Fibroblast of skin of left quadriceps (primary cell): ENCODE measurements at regions not wholly inside any gene's neighbourhood (a gene's known extent, or its start where the extent isn't known, plus 50 kb on each side); places are given as distances from the start of the nearest gene placed in this dataset.

Experiments used
- DNase-seq, 2 experiments: peaks; one replicate each; pipeline ENCODE4 v3.0.0-alpha.2; 2013; ENCODE audit warnings: low read depth in 2 of 2

- no peak for DNase-seq
These were observed 656.6 kb downstream of the GALR1 start for GRCh38 chr18:77906103-77906892.

GRCh38 chr18:77910347-77910746, 660.7 kb downstream of the GALR1 start:
- no peak for DNase-seq

- DNase-seq = no peak
These were observed 662.4 kb downstream of the GALR1 start for GRCh38 chr18:77911971-77912605.

GRCh38 chr18:77918730-77919129, 669.1 kb downstream of the GALR1 start:
- DNase-seq = no peak

- no peak for DNase-seq
These were observed 670.3 kb downstream of the GALR1 start for GRCh38 chr18:77919923-77920322.

GRCh38 chr18:77935342-77935741, 685.7 kb downstream of the GALR1 start:
- DNase-seq = no peak

- no peak for DNase-seq
These were observed 690.9 kb downstream of the GALR1 start for GRCh38 chr18:77940566-77940965.

- DNase-seq = no peak
These were observed 694.9 kb downstream of the GALR1 start for GRCh38 chr18:77944533-77944932.

GRCh38 chr18:77948567-77948966, 698.9 kb downstream of the GALR1 start:
- DNase-seq = no peak

- no peak for DNase-seq
These were observed 699.8 kb downstream of the GALR1 start for GRCh38 chr18:77949355-77949973.

GRCh38 chr18:77959248-77959647, 709.6 kb downstream of the GALR1 start:
- no peak for DNase-seq

- DNase-seq = no peak
These were observed 711.3 kb downstream of the GALR1 start for GRCh38 chr18:77960791-77961410.

- no peak for DNase-seq
These were observed 717.4 kb downstream of the GALR1 start for GRCh38 chr18:77967071-77967470.

GRCh38 chr18:77967791-77968190, 718.1 kb downstream of the GALR1 start:
- no peak for DNase-seq

GRCh38 chr18:77969972-77970371, 720.3 kb downstream of the GALR1 start:
- DNase-seq = no peak

GRCh38 chr18:77970814-77971213, 721.2 kb downstream of the GALR1 start:
- DNase-seq = no peak

GRCh38 chr18:77973745-77974144, 724.1 kb downstream of the GALR1 start:
- DNase-seq = no peak

- DNase-seq = no peak
These were observed 724.7 kb downstream of the GALR1 start for GRCh38 chr18:77974329-77974728.

GRCh38 chr18:77977331-77977730, 727.7 kb downstream of the GALR1 start:
- DNase-seq = no peak

- DNase-seq = no peak
These were observed 730.6 kb downstream of the GALR1 start for GRCh38 chr18:77980275-77980674.

GRCh38 chr18:77981874-77982273, 732.2 kb downstream of the GALR1 start:
- DNase-seq = no peak

GRCh38 chr18:77983270-77983669, 733.6 kb downstream of the GALR1 start:
- no peak for DNase-seq

GRCh38 chr18:77984178-77984577, 734.5 kb downstream of the GALR1 start:
- DNase-seq = no peak
